Nephron (organoid): ENCODE measurements at regions not wholly inside any gene's neighbourhood (a gene's known extent, or its start where the extent isn't known, plus 50 kb on each side); places are given as distances from the start of the nearest gene placed in this dataset.

Experiments used
- H3K27ac Mint-ChIP-seq, 3 experiments: 2 replicates each; pipeline ENCODE4 v1.8.0; 2020; ENCODE audit warnings: mixed read lengths in 3 of 3, mild to moderate bottlenecking in 2 of 3, moderate library complexity in 1 of 3
- H3K27me3 Mint-ChIP-seq: 2 replicates; pipeline ENCODE4 v1.8.0; 2021; ENCODE audit warnings: low read depth, mild to moderate bottlenecking, moderate library complexity, mixed read lengths
- H3K36me3 Mint-ChIP-seq: 2 replicates; pipeline ENCODE4 v1.8.0; 2020; ENCODE audit warnings: low read depth, mixed read lengths
- H3K4me1 Mint-ChIP-seq: 2 replicates; pipeline ENCODE4 v1.8.0; 2020; ENCODE audit warnings: mixed read lengths
- H3K4me3 Mint-ChIP-seq, 3 experiments: 2 replicates each; pipeline ENCODE4 v1.8.0; 2020; ENCODE audit warnings: mild to moderate bottlenecking in 3 of 3, mixed read lengths in 3 of 3, moderate library complexity in 2 of 3
- H3K9me3 Mint-ChIP-seq: 2 replicates; pipeline ENCODE4 v1.8.0; 2020; ENCODE audit warnings: mixed read lengths
- TF ChIP-seq, protein P1 (sequence below), 3 experiments: fragments of 200-600 bp; sonication (generic); IDR thresholded peaks; one replicate each; pipeline ENCODE4 v1.5.0; 2021; ENCODE audit warnings: antibody characterized with exemption in 3 of 3; ENCODE audit not compliant: unreplicated experiment in 3 of 3

- H3K4me3 Mint-ChIP-seq, result no peak overlapping the region
- H3K9me3 Mint-ChIP-seq, result peaks cover 14% of the 10 kb centered on the region
- no peak overlapping the region for H3K27ac Mint-ChIP-seq
- H3K27me3 Mint-ChIP-seq, result peaks cover 5% of the 10 kb centered on the region
- no peaks in the 10 kb centered on the region for H3K36me3 Mint-ChIP-seq
- TF ChIP-seq, protein P1, sequence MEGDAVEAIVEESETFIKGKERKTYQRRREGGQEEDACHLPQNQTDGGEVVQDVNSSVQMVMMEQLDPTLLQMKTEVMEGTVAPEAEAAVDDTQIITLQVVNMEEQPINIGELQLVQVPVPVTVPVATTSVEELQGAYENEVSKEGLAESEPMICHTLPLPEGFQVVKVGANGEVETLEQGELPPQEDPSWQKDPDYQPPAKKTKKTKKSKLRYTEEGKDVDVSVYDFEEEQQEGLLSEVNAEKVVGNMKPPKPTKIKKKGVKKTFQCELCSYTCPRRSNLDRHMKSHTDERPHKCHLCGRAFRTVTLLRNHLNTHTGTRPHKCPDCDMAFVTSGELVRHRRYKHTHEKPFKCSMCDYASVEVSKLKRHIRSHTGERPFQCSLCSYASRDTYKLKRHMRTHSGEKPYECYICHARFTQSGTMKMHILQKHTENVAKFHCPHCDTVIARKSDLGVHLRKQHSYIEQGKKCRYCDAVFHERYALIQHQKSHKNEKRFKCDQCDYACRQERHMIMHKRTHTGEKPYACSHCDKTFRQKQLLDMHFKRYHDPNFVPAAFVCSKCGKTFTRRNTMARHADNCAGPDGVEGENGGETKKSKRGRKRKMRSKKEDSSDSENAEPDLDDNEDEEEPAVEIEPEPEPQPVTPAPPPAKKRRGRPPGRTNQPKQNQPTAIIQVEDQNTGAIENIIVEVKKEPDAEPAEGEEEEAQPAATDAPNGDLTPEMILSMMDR (IDR thresholded peaks at IDR 0.05; ENCODE audit: unreplicated experiment in 3 of 3), result no peak
- peaks cover 6% of the 10 kb centered on the region for H3K4me1 Mint-ChIP-seq
These were observed 106.8 kb upstream of the MAMLD1 start for GRCh38 chrX:150256297-150256650.

DNA sequence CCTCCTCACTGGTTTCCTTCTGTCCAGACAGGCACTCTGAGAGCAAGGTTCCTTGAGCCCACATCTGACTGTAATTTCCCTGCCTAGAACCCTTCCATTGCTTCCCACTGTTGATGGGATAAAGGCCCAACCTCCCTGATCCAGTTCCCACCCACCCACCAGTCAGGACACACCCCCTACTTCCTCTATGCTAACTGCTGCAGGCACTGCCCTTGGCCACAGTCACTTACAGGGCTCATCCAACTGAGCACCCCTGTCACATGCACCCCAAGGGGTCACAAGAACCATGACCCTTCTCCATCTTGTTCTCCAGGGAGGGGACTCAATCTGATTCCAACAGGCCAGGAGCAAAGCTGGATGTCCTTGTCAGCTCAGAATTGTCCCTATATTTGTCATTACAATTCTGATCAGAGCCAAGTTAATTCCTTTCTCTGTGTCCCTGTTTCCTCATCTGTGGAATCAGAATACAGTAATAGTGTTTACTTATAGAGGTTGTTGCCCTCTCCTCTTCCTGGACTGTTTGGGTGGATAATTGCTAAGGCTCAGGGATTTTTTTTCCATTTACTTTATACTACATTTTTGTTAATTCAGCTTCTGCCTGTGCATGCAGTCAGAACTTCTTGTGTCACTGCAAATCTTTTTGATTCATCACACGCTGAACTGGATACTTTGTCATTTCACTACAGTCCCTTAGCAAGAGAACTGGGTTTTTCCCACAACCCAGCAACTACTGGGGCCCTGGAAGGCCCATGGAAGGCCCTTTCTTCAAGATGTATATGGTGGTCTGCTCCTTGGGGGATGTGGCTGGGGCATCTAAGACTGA, 105.6 kb upstream of the MAMLD1 start:
- Mint-ChIP-seq H3K4me3 (no peak overlapping the region), H3K36me3 (no peaks in the 10 kb centered on the region), H3K27me3 (peaks cover 5% of the 10 kb centered on the region), H3K4me1 (peaks cover 6% of the 10 kb centered on the region), H3K27ac (no peak overlapping the region), H3K9me3 (peaks cover 5% of the 10 kb centered on the region)
- TF ChIP-seq, protein P1 (IDR thresholded peaks at IDR 0.05; ENCODE audit: unreplicated experiment in 3 of 3), result no peak

DNA sequence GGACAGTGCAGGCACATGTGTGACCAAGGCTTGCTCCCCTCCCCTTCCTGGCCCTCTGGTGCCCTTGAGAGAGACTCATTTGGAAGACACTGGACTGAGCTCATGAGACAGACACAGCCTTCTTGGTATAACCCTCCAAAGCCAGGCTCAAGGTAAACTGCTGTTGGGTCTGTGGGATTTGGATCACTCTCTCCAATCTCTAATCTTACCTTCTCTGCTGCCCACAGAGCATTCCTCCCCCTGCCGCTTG, 105.0 kb upstream of the MAMLD1 start:
- Mint-ChIP-seq H3K27ac (no peak overlapping the region), H3K36me3 (no peaks in the 10 kb centered on the region), H3K27me3 (peaks cover 5% of the 10 kb centered on the region), H3K9me3 (peaks cover 2% of the 10 kb centered on the region), H3K4me1 (peaks cover 6% of the 10 kb centered on the region), H3K4me3 (no peak overlapping the region)
- TF ChIP-seq, protein P1 (IDR thresholded peaks at IDR 0.05; ENCODE audit: unreplicated experiment in 3 of 3), result no peak

DNA sequence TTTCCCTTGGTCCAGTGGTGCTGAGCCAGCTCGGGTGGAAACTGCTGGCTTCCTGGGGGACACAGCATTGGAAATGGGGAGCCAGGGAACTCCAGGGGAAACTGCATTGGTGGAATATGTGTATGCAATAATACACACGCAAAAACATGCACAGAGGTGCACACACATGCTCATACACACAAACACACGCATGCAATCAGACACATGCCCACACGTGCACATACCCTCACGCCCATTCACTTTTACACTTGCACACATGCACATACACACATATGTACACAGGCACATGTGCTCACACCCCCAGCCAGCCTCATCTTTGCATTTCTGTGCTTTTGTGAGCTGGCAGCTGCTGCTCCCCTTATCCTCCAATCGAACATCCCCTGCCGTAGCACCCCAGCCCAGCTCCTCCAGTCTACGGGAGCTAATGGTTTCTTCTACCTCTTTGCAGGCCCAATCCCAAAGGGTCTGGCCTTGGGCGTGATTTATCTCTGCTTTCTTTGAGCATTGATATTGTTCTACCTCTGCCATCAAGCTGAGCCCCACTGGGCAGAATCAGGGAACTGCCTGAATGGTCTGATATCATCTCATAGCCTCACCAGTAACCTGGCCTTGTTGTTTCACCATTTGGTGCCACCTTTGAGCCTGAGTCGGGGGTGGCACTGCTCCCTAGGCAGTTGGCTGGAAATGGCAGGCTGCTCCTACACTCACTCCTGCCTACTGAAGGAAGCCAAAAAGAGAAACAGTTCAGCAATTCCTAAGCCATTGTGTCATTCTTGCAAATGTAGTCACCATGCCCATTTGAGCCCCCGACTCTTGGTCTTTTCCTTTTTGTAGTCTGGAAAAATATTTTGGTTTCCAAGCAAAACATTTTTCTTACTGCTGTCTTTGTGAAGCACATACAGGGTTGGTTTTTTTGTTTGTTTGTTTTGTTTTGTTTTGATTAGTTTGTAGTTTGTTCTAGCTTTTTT, 104.4 kb upstream of the MAMLD1 start:
- no peak overlapping the region for H3K27ac Mint-ChIP-seq
- TF ChIP-seq, protein P1 (IDR thresholded peaks at IDR 0.05; ENCODE audit: unreplicated experiment in 3 of 3), result no peak
- H3K4me1 Mint-ChIP-seq, result peaks cover 6% of the 10 kb centered on the region

GRCh38 chrX:150262456-150262855, 100.7 kb upstream of the MAMLD1 start:
- Mint-ChIP-seq H3K36me3 (no peaks in the 10 kb centered on the region), H3K27ac (no peak overlapping the region), H3K4me1 (no peaks in the 10 kb centered on the region), H3K9me3 (peaks cover 6% of the 10 kb centered on the region), H3K4me3 (no peak overlapping the region), H3K27me3 (peaks cover 5% of the 10 kb centered on the region)
- TF ChIP-seq, protein P1 (IDR thresholded peaks at IDR 0.05; ENCODE audit: unreplicated experiment in 3 of 3), result no peak

More for the DNA sequence above, 104.4 kb upstream of the MAMLD1 start:
- Mint-ChIP-seq H3K27me3 (peaks cover 5% of the 10 kb centered on the region), H3K9me3 (peaks cover 2% of the 10 kb centered on the region), H3K36me3 (no peaks in the 10 kb centered on the region), H3K4me3 (no peak overlapping the region)
